ENCODE measurements at regions not wholly inside any gene's neighbourhood (a gene's known extent, or its start where the extent isn't known, plus 50 kb on each side); places are given as distances from the start of the nearest gene placed in this dataset.
"Not testable (repeated sequence)": the region's sequence is repeated elsewhere in the genome, so short reads cannot be mapped to it uniquely, and the experiment has no call there.

GRCh38 chr12:127957001-127957660, 309.8 kb upstream of the TMEM132C start:
- DNase-seq (ENCODE audit: low read depth), result no peak

- DNase-seq (ENCODE audit: low read depth), result no peak
Observed at GRCh38 chr12:127962303-127962702, 304.7 kb upstream of the TMEM132C start.

GRCh38 chr12:127963933-127964332, 303.0 kb upstream of the TMEM132C start:
- no peak for DNase-seq (ENCODE audit: low read depth)

- no peak for DNase-seq (ENCODE audit: low read depth)
Observed at GRCh38 chr12:127964717-127965116, 302.3 kb upstream of the TMEM132C start.

GRCh38 chr12:127966331-127966730, 300.6 kb upstream of the TMEM132C start:
- no peak for DNase-seq (ENCODE audit: low read depth)

- DNase-seq (ENCODE audit: low read depth), result no peak
Observed at GRCh38 chr12:127970491-127970890, 296.5 kb upstream of the TMEM132C start.

- DNase-seq (ENCODE audit: low read depth), result no peak
Observed at GRCh38 chr12:127980585-127980984, 286.4 kb upstream of the TMEM132C start.

- no peak for DNase-seq (ENCODE audit: low read depth)
Observed at GRCh38 chr12:127981875-127982274, 285.1 kb upstream of the TMEM132C start.

- not testable (repeated sequence) for DNase-seq (ENCODE audit: low read depth)
Observed at GRCh38 chr12:127983213-127983791, 283.7 kb upstream of the TMEM132C start.

- no peak for DNase-seq (ENCODE audit: low read depth)
Observed at GRCh38 chr12:127984386-127985055, 282.4 kb upstream of the TMEM132C start.

- no peak for DNase-seq (ENCODE audit: low read depth)
Observed at GRCh38 chr12:127987199-127987901, 279.6 kb upstream of the TMEM132C start.

- DNase-seq (ENCODE audit: low read depth), result no peak
Observed at GRCh38 chr12:127991485-127991884, 275.5 kb upstream of the TMEM132C start.

- no peak for DNase-seq (ENCODE audit: low read depth)
Observed at GRCh38 chr12:127998988-127999387, 268.0 kb upstream of the TMEM132C start.

GRCh38 chr12:128004383-128004938, 262.5 kb upstream of the TMEM132C start:
- DNase-seq (ENCODE audit: low read depth), result no peak

GRCh38 chr12:128007250-128007649, 259.7 kb upstream of the TMEM132C start:
- no peak for DNase-seq (ENCODE audit: low read depth)

GRCh38 chr12:128008341-128008740, 258.6 kb upstream of the TMEM132C start:
- DNase-seq (ENCODE audit: low read depth), result no peak

GRCh38 chr12:128009108-128009507, 257.9 kb upstream of the TMEM132C start:
- DNase-seq (ENCODE audit: low read depth), result no peak

- DNase-seq (ENCODE audit: low read depth), result no peak
Observed at GRCh38 chr12:128012110-128012509, 254.9 kb upstream of the TMEM132C start.

GRCh38 chr12:128015276-128015675, 251.7 kb upstream of the TMEM132C start:
- no peak for DNase-seq (ENCODE audit: low read depth)

GRCh38 chr12:128018067-128018466, 248.9 kb upstream of the TMEM132C start:
- no peak for DNase-seq (ENCODE audit: low read depth)

GRCh38 chr12:128019996-128020544, 246.9 kb upstream of the TMEM132C start:
- DNase-seq (ENCODE audit: low read depth), result no peak

GRCh38 chr12:128021561-128021960, 245.4 kb upstream of the TMEM132C start:
- DNase-seq (ENCODE audit: low read depth), result no peak
